ENCODE measurements at regions not wholly inside any gene's neighbourhood (a gene's known extent, or its start where the extent isn't known, plus 50 kb on each side); places are given as distances from the start of the nearest gene placed in this dataset.
"Not testable (repeated sequence)": the region's sequence is repeated elsewhere in the genome, so short reads cannot be mapped to it uniquely, and the experiment has no call there.

GRCh38 chr2:53610260-53610659 lies 157.3 kb upstream of the CHAC2 start:
- DNase-seq (ENCODE audit: low read depth) = no peak

GRCh38 chr2:53609551-53609950 lies 158.1 kb upstream of the CHAC2 start:
- no peak for DNase-seq (ENCODE audit: low read depth)

DNA sequence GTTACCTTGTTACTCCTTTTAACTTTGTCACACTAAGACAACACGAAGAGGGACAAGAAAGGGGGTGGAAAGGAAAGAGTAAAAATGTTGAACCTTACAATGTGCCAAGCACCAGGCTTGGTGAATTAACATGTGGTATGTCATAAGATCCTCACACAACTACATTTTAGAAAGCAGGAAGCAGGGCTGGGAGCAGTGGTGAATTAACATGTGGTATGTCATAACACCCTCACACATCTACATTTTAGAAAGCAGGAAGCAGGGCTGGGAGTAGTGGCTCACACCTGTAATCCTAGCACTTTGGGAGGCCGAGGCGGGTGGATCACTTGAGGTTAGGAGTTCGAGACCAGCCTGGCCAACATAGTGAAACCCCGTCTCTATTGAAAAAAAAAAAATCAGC lies 159.3 kb upstream of the CHAC2 start:
- no peak for DNase-seq (ENCODE audit: low read depth)

- DNase-seq (ENCODE audit: low read depth) = peak; percentile 46
Observed at GRCh38 chr2:53600815-53601214, 166.8 kb upstream of the CHAC2 start.

- not testable (repeated sequence) for DNase-seq (ENCODE audit: low read depth)
Observed at GRCh38 chr2:53586733-53587612, 180.6 kb upstream of the CHAC2 start.

DNA sequence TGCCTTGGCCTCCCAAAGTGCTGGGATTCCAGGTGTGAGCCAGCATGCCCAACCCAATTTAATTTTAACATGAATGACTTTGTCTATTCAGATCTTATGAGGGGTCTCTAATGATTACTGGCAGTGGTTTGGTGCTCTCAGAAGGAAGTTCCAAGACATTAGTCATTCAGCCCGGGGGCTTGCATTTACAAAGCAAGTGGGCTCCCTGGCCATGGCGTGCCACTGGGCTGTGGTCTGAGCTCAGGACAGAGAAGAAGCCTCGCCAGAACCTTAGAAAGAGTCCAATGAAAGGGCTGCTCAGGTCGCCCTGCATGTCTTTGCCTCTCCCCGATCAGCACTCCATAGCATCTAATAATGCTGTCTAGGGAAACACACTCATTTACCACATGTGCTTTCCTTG lies 182.6 kb upstream of the CHAC2 start:
- DNase-seq (ENCODE audit: low read depth) = no peak

DNA sequence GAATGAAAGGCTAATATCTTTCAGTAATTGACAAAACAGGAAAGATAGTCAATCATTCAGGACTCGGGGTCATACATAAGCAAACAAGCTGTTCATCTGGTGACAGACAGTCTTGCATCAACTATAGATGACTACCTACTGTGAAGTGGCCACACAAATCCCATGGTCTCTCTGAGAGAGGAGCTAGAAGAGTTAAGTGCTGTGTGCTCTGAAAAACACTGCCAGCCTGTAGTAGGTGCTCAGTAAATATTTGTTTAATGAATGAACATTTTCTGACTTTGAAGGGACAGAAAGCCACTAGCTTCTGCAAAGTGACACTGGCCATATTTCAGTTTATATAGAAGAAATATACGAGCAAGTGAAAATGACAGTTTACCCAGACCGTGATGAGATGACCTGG lies 184.0 kb upstream of the CHAC2 start:
- no peak for DNase-seq (ENCODE audit: low read depth)

DNA sequence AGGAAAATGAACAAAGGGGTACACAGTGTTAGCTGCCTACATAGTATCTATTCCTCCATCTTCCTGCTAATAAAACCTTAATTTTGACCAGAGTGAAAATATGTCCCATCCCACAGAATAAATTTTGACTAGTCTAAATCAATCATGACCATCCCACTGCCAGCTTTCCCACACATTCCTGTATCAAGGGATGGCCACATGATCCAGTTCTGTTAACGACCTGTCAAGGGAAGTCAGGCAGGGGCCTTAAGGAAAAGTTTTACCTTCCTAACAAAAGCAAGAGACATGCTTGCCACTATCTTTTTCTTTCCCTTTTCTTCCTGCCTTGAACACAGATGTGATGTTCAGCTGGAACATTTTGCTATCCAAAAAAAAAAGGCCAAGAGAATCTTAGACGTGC lies 185.0 kb upstream of the CHAC2 start:
- no peak for DNase-seq (ENCODE audit: low read depth)

DNA sequence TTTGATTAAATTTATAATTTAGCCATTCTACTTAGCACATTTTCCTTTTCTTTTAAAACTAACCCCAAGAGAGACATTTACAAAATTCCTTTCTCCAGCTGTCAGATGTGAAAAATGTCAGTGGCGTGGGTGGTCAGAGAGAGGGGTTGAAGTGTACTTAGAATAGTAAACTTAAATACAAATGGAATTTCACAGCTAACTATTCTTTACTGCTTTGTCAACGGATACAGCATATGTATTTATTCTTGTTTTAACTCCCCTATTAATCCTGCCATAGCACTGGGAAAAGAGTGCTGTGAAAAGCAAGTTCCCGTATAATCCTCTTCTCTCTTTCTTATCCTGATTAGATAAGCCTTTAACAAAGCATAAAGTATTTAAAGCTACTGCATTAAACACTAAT lies 191.4 kb upstream of the CHAC2 start:
- no peak for DNase-seq (ENCODE audit: low read depth)

DNA sequence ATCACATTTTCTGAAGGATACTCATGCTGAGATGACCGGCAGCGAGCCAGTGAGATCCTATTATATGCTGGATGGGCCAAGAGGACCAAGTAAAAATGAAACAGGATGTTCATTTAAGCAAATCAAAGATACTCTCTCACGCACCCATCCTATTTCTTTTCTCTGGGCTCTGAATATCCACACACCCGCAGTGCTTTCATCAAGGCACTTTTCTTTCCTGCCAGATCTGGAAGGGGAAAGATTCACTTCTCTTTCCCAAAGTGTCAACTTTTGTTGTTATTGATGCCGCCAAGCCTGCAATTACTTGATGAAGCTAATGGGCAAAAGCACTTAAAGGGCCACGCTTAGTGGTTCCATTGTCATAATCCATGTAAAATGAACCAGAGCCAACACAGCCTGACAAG lies 191.9 kb upstream of the CHAC2 start:
- DNase-seq (ENCODE audit: low read depth) = no peak

GRCh38 chr2:53572696-53573095 lies 194.9 kb upstream of the CHAC2 start:
- DNase-seq (ENCODE audit: low read depth) = no peak

DNA sequence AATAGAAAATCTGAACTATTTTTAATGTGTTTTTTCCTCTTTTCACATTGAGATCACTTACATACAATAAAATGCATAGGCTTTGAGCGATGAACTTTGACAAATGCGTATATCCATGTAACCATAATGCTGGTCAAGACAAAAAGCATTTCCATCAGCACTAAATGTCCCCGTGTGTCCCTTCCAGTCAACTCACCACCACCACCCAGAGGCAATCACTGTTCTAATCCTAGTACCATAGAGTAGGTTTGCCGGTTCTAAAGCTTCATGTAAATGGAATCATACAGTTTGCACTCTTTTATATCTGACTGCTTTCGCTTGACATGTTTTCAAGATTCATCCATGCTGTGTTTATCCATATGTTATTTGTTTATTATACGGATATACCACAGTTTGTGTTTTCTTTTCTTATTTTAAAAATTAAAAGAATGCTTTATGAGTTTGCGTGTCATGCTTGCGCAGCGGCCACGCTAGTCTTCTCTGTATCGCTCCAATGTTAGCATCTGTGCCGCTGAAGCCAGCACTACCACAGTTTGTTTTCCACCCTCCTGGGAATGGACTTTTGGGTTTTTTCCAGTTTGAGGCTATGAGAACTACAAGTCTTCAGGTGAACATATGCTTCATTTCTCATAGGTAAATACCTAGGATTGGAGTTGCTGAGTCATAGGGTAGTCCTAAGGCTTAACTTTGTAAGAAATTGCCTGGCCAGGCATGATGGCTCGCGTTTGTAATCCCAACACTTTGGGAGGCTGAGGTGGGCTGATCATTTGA lies 197.5 kb upstream of the CHAC2 start:
- DNase-seq (ENCODE audit: low read depth) = no peak

DNA sequence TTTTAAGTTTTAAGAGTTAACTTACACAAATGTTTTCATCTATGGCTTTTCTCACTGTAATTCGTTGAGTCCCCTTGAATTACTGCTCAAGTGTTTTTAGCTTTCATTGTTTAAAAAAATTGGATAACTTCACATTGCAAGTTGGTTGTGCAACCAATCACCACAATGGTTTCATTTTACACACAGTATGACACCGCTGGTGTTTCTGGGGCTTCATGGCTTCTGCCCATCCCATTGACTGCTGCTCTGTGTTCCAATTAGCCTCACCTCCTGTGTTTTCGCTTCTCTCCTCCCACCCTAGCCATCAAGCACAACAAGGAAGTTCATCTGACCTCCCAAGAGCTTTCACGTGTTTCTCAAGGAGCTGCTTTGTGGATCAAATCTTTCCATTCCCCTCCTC lies 199.1 kb upstream of the CHAC2 start:
- DNase-seq (ENCODE audit: low read depth) = peak; percentile 24

- no peak for DNase-seq (ENCODE audit: low read depth)
Observed at GRCh38 chr2:53567073-53567472, 200.5 kb upstream of the CHAC2 start.

DNA sequence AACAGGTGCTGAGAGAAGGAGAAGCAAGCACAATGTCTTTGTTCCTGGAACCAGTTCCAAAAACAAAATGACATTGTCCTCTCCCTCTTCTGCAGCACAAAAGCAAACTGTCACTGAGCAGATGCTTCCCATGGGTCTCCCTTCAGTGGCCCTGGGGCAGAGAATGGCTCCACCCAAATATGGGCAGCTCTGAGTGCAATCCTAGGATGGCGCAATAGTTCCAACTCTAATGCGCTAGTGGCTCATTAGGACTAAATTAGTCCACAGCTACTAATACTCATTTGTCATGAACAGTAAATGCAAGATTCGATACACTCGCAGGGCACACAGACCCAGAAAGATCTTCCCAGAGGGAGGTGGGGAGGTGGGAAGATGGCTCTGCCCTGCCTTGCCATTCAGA lies 205.2 kb upstream of the CHAC2 start:
- DNase-seq (ENCODE audit: low read depth) = no peak

- DNase-seq (ENCODE audit: low read depth) = no peak
Observed at GRCh38 chr2:53561155-53561554, 206.4 kb upstream of the CHAC2 start.

- DNase-seq (ENCODE audit: low read depth) = no peak
Observed at GRCh38 chr2:53559302-53559966, 208.2 kb upstream of the CHAC2 start.

DNA sequence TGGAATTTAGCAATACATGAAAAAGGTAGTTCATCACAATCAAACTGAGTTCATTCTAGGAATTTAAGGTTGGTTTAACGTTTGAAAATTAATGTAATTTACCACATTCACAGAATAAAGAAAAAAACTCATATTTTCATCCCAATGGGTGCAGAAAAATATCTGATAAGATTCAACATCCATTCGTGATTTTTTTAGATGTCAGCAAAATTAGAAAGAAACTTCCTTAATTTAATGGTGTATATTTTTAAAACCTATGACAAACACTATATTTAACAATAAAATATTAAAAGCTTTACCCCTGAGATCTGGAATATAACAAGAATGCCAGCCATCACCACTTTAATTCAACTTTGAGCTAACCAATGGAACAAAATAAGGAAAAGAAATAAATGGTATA lies 208.7 kb upstream of the CHAC2 start:
- no peak for DNase-seq (ENCODE audit: low read depth)

- DNase-seq (ENCODE audit: low read depth) = no peak
Observed at GRCh38 chr2:53549497-53549896, 218.1 kb upstream of the CHAC2 start.

GRCh38 chr2:53545604-53546003 lies 222.0 kb upstream of the CHAC2 start:
- DNase-seq (ENCODE audit: low read depth) = no peak

GRCh38 chr2:53544871-53545558 lies 222.6 kb upstream of the CHAC2 start:
- DNase-seq (ENCODE audit: low read depth) = no peak

- no peak for DNase-seq (ENCODE audit: low read depth)
Observed at GRCh38 chr2:53543083-53543482, 224.5 kb upstream of the CHAC2 start.

Measured in iris pigment epithelial cell (primary cell).